ENCODE measurements at regions not wholly inside any gene's neighbourhood (a gene's known extent, or its start where the extent isn't known, plus 50 kb on each side); places are given as distances from the start of the nearest gene placed in this dataset.

DNA sequence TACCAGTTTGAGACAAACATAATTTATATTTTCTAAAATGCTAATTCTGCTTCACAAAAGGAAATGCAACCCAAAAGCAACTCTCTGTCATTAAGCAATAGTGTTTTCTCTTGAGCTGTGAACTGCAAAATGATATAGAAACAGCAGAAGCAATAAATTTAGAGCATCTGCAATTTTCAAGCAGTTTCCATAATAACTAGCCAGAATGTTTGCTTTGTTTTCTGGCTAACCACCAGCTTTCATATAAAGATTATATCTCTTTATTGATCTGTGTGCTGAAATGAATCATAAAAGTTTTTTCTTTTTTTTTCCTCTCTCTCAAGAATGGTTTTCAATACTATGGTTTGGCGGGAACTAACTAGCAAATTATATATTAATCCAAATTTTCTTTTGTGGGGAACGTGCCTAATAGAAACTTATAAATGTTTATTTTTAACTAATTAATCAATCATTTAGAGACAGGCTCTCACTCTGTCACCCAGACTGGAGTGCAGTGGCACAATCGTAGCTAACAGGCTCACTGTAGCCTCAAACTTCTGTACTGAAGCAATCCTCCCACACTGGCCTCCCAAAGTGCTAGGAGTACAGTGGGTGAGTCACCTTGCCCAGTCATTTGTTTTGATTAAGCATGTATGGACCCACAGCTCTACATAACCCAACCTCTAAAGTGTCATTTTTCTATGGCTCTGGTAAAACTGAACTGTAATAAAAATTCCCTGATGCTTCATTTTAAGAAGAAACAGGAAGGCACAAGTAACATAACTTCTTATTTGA is 830.1 kb upstream of the MGAT4C start:
- TF ChIP-seq CTCF (IDR thresholded peaks at IDR 0.05) (no peak), POLR2A (IDR thresholded peaks at IDR 0.05) (no peak)

Measured in prostate gland (tissue), 2 donors.